Upper lobe of left lung (tissue), 6 donors: ENCODE measurements at regions not wholly inside any gene's neighbourhood (a gene's known extent, or its start where the extent isn't known, plus 50 kb on each side); places are given as distances from the start of the nearest gene placed in this dataset.

Experiments
- ATAC-seq, 2 donors: fragments of 200-7000 bp; cut with Tn5 transposase; one replicate each; pipeline ENCODE4 v1.9.1; 2022; ENCODE audit warnings: mild to moderate bottlenecking in 2 of 2, moderate library complexity in 2 of 2; ENCODE audit not compliant: low FRiP score in 2 of 2
- DNase-seq, 2 donors: peaks; one replicate each; pipeline ENCODE4 v3.0.0-alpha.2; 2019 to 2020
- H3K27ac ChIP-seq, 4 donors: fragments of 200-600 bp; sonication (generic); one replicate each; pipeline ENCODE4 v1.5.1; 2016 to 2019
- H3K27me3 ChIP-seq, 4 donors: fragments of 200-600 bp; sonication (generic); one replicate each; pipeline ENCODE4 v1.5.1; 2017 to 2019
- H3K36me3 ChIP-seq, 4 donors: fragments of 200-600 bp; sonication (generic); one replicate each; pipeline ENCODE4 v1.5.1; 2016 to 2019
- H3K4me1 ChIP-seq, 4 donors: fragments of 200-600 bp; sonication (generic); one replicate each; pipeline ENCODE4 v1.5.1; 2018 to 2019
- H3K4me3 ChIP-seq, 4 donors: fragments of 200-600 bp; sonication (generic); one replicate each; pipeline ENCODE4 v1.5.1; 2017 to 2019; ENCODE audit warnings: mild to moderate bottlenecking in 2 of 4, moderate library complexity in 1 of 4
- H3K9me3 ChIP-seq, 4 donors: fragments of 200-600 bp; sonication (generic); one replicate each; pipeline ENCODE4 v1.5.1; 2018 to 2019
- CTCF ChIP-seq, 6 experiments: fragments of 450-650 bp in 4 of 6; fragments of 200-600 bp in 2 of 6; sonication (generic) in 2 of 6; IDR thresholded peaks; one replicate each; pipeline ENCODE4 v1.5.1; 2016 to 2019; ENCODE audit warnings: antibody characterized with exemption in 6 of 6
- EP300 ChIP-seq, 4 donors: sonication (generic); formaldehyde crosslinking; IDR thresholded peaks; one replicate each; pipeline ENCODE4 v1.5.1; 2017; ENCODE audit warnings: antibody characterized with exemption in 4 of 4, control low read depth in 2 of 4
- POLR2A ChIP-seq, 4 donors: fragments of 450-650 bp; IDR thresholded peaks; one replicate each; pipeline ENCODE4 v1.5.1; 2016 to 2017; ENCODE audit warnings: antibody characterized with exemption in 4 of 4, mild to moderate bottlenecking in 2 of 4
- POLR2AphosphoS5 ChIP-seq, 2 donors: sonication (generic); formaldehyde crosslinking; IDR thresholded peaks; one replicate each; pipeline ENCODE4 v1.5.1; 2017; ENCODE audit warnings: antibody characterized with exemption in 2 of 2
- WGBS, 2 donors: methylation state at CpG; one replicate each; pipeline ENCODE4 v1.1.5; 2017 to 2018; 5-methylcytosine and 5-hydroxymethylcytosine counted together
- donor health status: DM: no; HTN: no; CAD: no; lungs with moderate emphysema.
- donor health status: DM: no; HTN: yes; CAD: no; lungs with severe emphysema.

DNA sequence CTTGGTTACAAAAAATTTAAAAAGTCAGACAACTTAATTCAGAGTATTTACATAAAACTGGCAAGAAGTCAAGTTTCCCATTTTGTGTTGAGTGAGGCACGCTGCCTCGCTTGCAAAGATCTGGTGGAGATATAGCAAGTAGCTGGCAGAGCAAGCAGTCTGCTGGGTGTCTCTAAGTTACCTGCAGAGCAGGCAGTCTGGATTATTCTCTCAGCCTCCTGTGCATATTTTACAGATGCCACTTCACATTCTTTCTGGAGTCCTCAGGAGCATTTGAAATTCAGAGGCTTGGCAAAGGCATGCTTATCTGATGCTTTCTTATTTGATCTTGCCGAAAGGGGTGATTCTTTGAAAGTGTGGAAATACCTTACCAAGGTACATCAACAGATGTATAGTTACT, 640.4 kb upstream of the ADGRL4 start:
- H3K36me3 ChIP-seq: no peaks in the 10 kb centered on the region
- 53 to 56% methylated on average over 3 of the region's 3 CpGs for WGBS, 2 donors
- peak in 1 of 2 donors; percentile 22 for DNase-seq
- H3K9me3 ChIP-seq: no peaks in the 10 kb centered on the region
- ATAC-seq: peak; percentile 29 to 78
- H3K27ac ChIP-seq: no peak overlapping the region
- no peaks in the 10 kb centered on the region for H3K27me3 ChIP-seq
- TF ChIP-seq POLR2A (IDR thresholded peaks at IDR 0.05) (no peak), POLR2AphosphoS5 (IDR thresholded peaks at IDR 0.05) (no peak), CTCF (IDR thresholded peaks at IDR 0.05) (no peak), EP300 (IDR thresholded peaks at IDR 0.05) (no peak)
- H3K4me3 ChIP-seq: no peak overlapping the region
- H3K4me1 ChIP-seq: no peaks in the 10 kb centered on the region

DNA sequence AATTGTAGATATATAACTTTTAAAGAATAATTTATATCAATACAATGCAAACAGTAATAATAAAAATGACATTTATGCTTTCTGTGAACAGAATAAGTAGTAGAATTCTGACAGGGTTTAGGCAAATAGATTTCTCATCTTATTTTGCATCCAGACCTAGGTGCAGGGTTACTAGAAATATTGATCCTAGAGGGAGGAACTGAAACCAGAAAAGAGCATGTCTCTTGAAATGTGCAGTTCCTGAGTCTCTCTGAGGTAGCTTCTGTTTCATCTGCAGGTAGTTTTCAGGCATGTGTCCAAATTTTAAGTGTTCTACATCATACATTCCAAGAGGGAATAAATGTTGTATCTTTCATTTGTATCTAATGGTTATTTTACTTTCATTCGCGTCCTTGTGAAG, 631.9 kb upstream of the ADGRL4 start:
- Histone ChIP-seq H3K27ac (no peak overlapping the region), H3K9me3 (no peaks in the 10 kb centered on the region), H3K4me1 (no peaks in the 10 kb centered on the region), H3K4me3 (no peak overlapping the region), H3K36me3 (no peaks in the 10 kb centered on the region), H3K27me3 (no peaks in the 10 kb centered on the region)
- 95 to 97% methylated on average over 2 of the region's 2 CpGs for WGBS, 2 donors
- ATAC-seq (no peak), DNase-seq (no peak)
- TF ChIP-seq POLR2AphosphoS5 (IDR thresholded peaks at IDR 0.05): no peak
- no peak for TF ChIP-seq EP300 (IDR thresholded peaks at IDR 0.05)
- TF ChIP-seq CTCF (IDR thresholded peaks at IDR 0.05): no peak
- no peak for TF ChIP-seq POLR2A (IDR thresholded peaks at IDR 0.05)

DNA sequence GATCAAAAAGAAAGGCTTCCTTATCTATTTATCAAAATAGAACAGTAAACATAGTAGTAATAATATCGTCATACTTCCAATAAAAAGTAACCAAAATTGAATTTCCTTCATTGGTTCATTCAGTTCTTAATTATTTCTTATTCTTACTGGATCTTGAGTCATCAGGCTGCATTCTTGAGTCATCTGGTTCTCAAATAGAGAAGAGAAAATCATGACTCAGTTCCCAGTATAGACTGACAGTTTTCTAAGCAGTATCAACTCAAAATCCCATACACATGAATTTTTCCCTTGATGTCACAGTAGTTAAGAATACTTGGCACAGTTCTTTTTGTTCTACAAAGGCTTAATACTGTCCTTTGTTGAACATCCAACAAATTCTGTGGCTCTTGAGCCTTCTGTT, 626.9 kb upstream of the ADGRL4 start:
- Histone ChIP-seq H3K4me1 (no peaks in the 10 kb centered on the region), H3K27ac (no peak overlapping the region), H3K36me3 (no peaks in the 10 kb centered on the region), H3K27me3 (no peaks in the 10 kb centered on the region), H3K4me3 (no peak overlapping the region), H3K9me3 (no peaks in the 10 kb centered on the region)
- WGBS, 2 donors: 75 to 94% methylated on average over 1 of the region's 1 CpG
- no peak for TF ChIP-seq CTCF (IDR thresholded peaks at IDR 0.05)
- TF ChIP-seq POLR2AphosphoS5 (IDR thresholded peaks at IDR 0.05): no peak
- no peak for TF ChIP-seq EP300 (IDR thresholded peaks at IDR 0.05)
- TF ChIP-seq POLR2A (IDR thresholded peaks at IDR 0.05): no peak
- no peak for ATAC-seq
- no peak for DNase-seq

DNA sequence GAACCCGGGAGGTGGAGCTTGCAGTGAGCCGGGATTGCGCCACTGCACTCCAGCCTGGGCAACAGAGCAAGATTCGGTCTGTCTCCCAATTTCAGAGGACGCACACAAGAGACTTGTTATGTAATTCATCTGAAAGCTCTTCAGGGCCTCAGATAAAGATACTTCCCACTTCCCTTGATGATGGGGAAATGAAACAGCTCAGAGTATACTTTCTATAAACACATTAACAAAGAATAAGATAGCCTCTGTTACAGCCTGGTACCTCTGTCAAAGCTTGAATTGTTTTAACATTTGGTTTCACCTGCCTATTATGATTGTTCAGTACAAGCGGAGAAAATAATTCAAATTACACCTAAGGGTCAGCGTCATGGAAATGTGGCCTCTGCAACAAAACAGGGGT, 622.9 kb upstream of the ADGRL4 start:
- DNase-seq (no peak), ATAC-seq (no peak)
- TF ChIP-seq EP300 (IDR thresholded peaks at IDR 0.05) (no peak), POLR2A (IDR thresholded peaks at IDR 0.05) (no peak), POLR2AphosphoS5 (IDR thresholded peaks at IDR 0.05) (no peak)
- no peaks in the 10 kb centered on the region for H3K4me1 ChIP-seq
- WGBS, 2 donors: 81 to 88% methylated on average over 7 of the region's 7 CpGs
- no peak overlapping the region for H3K27ac ChIP-seq
- H3K4me3 ChIP-seq: no peak overlapping the region
- no peaks in the 10 kb centered on the region for H3K9me3 ChIP-seq
- no peaks in the 10 kb centered on the region for H3K36me3 ChIP-seq
- H3K27me3 ChIP-seq: no peaks in the 10 kb centered on the region

- TF ChIP-seq POLR2A (IDR thresholded peaks at IDR 0.05) (no peak), CTCF (IDR thresholded peaks at IDR 0.05) (no peak), EP300 (IDR thresholded peaks at IDR 0.05) (no peak), POLR2AphosphoS5 (IDR thresholded peaks at IDR 0.05) (no peak)
- Histone ChIP-seq H3K9me3 (no peaks in the 10 kb centered on the region), H3K27ac (no peak overlapping the region), H3K4me3 (no peak overlapping the region), H3K36me3 (no peaks in the 10 kb centered on the region), H3K27me3 (no peaks in the 10 kb centered on the region), H3K4me1 (no peaks in the 10 kb centered on the region)
- no peak for DNase-seq
- 87 to 89% methylated on average over 2 of the region's 2 CpGs for WGBS, 2 donors
- ATAC-seq: no peak
These were observed 611.2 kb upstream of the ADGRL4 start for GRCh38 chr1:79617777-79618176.
